T-helper 1 cell (primary cell): ENCODE measurements at regions not wholly inside any gene's neighbourhood (a gene's known extent, or its start where the extent isn't known, plus 50 kb on each side); places are given as distances from the start of the nearest gene placed in this dataset.
"Not testable (repeated sequence)": the region's sequence is repeated elsewhere in the genome, so short reads cannot be mapped to it uniquely, and the experiment has no call there.

Experiments used
- DNase-seq, 5 donors: peaks; one replicate each; pipeline ENCODE4 v3.0.0-alpha.2; 2012 to 2020

- no peak for DNase-seq
These were observed 118.0 kb upstream of the RAI14 start for GRCh38 chr5:34538026-34538672.

- no peak for DNase-seq
These were observed 116.9 kb upstream of the RAI14 start for GRCh38 chr5:34539183-34539582.

DNA sequence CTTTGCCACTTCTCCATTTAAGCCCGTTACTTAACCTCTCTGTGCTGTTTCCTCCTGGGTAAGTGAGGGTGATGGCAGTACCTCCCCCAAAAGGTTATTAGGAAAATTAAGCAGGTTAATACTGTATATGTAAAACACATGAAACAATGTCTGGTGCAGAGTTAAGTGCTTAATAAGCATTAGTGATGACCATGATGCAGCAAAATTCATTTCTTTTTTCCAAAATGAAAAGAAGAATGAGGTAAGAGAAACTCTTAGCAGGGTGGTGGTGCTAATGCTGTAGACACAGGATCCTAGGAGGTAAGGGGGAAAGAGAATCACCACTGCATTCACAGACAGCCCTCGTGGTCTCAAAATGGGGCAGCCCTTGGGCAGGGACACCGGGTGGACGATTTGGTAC lies 115.1 kb upstream of the RAI14 start:
- DNase-seq = no peak

- DNase-seq = no peak
These were observed 113.3 kb upstream of the RAI14 start for GRCh38 chr5:34542818-34543217.

DNA sequence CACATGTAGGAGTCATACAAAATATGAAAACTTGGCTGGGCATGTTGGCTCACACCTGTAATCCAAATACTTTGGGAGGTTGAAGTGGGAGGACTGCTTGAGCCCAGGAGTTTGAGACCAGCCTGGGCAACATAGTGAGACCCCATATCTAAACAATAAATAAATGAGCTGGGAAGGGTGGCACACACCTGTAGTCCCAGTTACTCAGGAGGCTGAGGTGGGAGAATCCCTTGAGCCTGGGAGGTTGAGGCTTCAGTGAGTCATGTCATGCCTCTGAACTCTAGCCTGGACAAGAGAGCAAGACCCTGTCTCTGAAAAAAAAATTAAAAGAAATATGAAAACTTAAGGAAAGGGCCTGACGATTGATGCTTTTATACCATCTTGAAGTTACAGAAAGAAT lies 112.4 kb upstream of the RAI14 start:
- DNase-seq = no peak

GRCh38 chr5:34544403-34544802 lies 111.7 kb upstream of the RAI14 start:
- no peak for DNase-seq

GRCh38 chr5:34545164-34545563 lies 111.0 kb upstream of the RAI14 start:
- no peak for DNase-seq

DNA sequence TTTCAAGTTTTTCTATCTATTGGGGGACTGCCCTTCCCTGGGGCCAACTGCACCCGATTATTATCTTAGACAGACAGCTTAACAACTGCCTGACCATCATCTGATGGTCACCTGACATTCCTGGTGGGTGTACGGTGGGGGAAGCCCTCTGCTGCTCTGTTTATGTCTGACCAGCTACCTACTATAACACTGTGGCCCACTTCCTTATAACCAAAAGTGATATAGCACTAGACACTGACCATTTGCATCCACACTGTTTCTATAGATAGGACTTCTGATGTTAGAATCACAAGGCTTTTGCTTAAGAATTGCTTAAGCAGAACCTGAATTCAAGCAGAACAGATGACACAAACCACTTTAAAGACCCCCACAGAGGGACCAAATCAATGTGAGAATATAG lies 110.5 kb upstream of the RAI14 start:
- DNase-seq = no peak

DNA sequence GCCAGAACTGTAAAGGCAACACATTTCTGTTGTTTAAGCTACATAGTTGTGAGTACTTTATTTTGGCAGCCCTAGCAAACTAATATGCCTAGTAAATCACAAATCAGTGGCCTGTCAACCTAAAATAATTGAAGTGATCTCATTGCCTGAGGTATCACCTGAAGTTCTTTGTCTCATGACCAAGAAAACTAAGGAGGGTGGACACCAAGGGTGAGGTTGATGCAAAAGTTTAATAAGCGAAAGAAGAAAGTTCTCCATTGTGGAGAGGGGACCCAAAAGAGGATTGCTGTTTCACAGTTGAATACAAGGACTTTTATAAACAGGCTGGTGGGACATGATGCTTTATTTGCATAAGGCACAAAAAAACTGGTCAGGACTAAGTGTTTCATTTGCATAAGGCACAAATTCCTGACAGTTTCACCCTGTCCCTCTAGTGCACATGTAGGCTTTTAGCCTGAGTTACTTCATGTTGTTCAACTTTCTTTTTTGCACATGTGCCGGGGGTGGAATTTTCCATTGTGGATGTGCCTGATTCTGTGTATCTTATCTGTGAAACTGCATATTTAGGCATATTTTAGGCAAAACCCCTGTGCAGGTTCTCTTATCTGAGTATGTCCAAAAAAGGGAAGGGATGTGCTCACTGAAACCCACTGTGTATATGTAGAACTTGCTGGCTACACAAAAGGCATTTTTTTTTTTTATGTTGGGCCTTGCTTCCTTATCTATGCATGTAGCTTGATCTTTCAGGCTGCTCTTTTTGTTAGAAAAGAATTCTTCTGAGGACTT lies 108.6 kb upstream of the RAI14 start:
- DNase-seq = no peak

- no peak for DNase-seq
These were observed 108.1 kb upstream of the RAI14 start for GRCh38 chr5:34548086-34548403.

GRCh38 chr5:34550247-34550646 lies 105.9 kb upstream of the RAI14 start:
- DNase-seq = no peak

DNA sequence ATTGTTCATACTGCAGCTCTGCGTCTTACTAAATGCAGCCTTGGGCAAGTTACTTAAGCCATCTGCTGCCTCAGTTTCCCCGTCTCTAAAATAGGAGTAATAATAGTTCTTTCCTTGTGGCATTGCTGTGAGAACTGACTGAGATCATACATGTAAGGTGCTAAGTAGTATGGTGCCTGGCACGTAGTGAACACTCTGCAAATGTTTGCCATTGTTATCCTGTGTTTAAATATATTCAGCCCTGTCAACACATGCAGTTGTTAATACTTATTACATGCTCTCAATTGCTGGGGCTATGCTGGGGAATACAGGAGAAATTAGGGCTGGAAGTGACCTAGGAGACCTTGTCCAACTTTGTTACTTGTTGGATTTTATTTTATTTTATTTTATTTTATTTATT lies 105.2 kb upstream of the RAI14 start:
- no peak for DNase-seq

DNA sequence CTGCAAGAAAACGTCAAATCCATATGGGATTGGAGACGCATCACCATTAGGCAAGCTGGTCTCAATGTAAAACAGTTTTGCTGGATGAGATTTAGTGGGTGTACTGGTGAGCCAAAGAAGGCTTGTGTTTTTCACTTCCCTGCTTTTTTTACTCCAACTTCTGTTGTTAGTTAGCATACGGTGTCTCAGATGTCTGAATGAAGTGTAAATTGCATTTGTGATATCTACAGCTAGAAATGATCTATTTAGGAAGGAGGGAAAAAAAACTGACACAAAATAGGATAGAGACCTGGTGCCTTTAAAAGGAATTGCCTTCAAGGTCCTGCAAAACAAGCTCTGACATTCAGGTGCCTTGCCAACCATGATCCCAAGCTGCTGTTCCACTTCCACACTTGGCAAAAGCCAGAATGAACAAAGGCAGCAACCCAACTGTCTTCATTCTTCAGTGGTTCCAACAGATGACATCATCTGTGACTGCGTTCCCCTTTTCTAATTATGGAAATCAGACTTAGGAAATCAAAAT lies 104.2 kb upstream of the RAI14 start:
- DNase-seq = no peak

DNA sequence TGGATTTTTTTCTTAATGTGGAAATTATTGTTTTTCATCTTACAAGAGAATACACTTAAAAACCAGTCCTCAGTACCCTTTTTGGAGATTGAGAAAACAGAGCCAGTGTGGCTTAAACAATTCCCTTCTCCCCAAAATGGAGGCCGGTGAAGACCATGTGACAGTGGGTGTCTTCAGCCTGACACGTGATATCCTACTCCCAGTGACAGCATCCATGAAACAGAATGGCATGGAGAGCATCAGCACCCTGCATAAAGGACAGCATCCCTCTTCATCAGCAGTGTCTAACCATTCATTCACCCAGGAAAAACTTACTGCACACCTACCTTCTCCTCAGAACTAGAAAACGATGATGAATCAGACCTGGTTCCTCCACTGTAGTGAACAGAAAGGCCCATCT lies 103.4 kb upstream of the RAI14 start:
- DNase-seq = no peak

- no peak for DNase-seq
These were observed 102.5 kb upstream of the RAI14 start for GRCh38 chr5:34553581-34553980.

- no peak for DNase-seq
These were observed 101.5 kb upstream of the RAI14 start for GRCh38 chr5:34554641-34555040.

- no peak for DNase-seq
These were observed 100.2 kb upstream of the RAI14 start for GRCh38 chr5:34555699-34556508.

DNA sequence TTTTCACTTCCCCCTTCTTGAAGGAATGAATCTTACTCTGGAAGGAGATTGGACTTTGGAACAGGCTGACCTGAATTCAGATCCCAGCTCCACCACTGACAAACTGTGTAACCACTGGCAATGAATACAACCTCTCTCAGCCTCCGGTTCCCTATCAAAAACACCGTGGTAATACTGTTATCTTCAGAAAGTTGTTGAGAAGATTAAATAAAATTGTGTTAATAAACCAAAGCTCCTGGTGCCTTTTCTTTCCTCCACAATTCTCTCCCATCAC lies 99.7 kb upstream of the RAI14 start:
- DNase-seq = no peak

DNA sequence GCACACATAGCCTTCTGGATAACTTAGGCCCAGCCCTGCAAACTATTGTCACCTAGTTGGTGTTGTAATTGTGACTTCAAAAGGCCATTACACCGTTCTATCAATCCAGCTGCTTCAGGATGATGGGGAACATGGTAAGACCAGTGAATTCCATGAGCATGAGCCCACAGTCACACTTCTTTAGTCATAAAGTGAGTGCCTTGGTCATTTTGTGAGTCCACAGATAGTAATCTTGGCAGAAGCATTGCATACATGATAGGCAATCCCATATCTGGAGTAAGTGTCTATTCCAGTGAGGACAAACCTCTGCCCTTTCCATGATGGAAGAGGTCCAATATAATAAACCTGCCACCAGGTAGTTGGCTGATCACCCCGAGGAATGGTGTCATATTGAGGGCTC lies 94.5 kb upstream of the RAI14 start:
- not testable (repeated sequence) for DNase-seq

DNA sequence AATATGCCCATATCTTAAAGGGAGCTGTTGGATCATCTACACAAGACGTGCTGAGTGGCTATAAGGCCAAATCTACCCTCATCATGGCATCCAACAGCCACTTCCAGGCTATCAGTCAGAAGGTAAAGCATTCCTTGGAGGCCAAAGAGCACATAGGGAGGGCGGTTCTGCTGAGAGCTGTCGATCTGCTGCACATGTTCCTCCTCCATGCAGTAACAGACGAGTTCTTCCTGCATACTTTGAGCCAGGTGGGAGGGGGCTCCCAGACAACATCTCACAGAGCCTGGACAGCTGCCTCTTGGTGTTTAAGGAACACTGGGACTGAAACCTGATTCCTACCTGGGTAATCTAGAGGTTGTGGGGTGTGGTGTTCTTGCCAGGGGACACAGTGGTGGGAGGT lies 93.3 kb upstream of the RAI14 start:
- no peak for DNase-seq

DNA sequence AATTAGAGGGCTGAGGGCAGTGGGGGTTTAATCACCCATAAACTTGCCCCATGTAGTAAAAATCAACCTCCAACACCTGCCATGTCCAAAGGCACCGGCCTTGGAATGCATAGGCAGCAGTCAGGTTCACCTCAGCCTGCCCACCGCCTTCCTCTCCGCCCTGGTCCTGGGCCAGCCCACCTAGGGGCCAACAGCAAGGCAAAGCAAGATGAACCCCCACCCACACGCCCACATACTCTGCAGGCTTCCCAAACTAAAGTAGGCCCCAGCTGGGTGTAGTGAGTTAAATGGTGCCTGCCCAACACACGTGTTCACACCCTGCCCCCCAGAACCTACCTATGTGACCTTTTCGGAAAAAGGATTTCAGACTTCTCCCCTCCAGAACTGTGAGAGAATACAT lies 92.9 kb upstream of the RAI14 start:
- DNase-seq = no peak

DNA sequence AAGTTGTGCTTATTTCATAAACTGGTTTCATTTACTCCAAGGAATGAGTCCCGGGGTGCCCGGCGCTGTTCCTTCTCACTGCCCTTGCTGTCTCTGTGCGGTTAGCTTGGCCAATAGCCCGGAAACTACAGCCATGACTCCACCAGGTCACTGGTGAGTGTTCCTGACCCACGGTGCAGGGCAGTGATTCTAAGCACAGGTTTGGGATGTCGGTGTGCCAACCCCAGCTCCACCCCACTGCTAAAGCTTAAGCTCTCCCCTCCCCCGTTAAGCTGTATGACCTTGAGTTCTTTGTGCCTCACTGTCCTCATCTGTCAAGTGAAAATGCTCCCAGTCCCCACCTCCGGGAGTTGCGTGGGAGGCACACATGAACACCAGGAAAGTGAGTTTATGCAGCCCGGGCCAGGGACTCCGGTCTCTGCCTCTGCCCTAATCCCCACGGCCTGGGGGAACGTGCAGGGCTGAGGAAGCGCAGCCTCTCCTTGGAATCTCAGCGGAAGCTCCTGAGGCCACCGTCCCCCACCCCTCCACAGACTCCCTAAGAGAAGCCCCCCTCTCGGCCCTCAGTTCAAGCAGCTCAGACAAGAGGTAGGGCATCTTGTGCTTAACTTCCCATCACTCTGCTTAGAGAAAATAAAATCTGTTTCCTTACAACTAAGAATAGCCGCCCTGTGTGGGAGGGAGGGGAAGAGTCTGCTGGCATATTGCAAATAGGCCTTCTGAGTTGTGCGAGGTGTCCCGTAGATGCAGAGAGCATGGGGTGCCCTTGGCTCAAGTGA lies 92.0 kb upstream of the RAI14 start:
- DNase-seq = no peak

DNA sequence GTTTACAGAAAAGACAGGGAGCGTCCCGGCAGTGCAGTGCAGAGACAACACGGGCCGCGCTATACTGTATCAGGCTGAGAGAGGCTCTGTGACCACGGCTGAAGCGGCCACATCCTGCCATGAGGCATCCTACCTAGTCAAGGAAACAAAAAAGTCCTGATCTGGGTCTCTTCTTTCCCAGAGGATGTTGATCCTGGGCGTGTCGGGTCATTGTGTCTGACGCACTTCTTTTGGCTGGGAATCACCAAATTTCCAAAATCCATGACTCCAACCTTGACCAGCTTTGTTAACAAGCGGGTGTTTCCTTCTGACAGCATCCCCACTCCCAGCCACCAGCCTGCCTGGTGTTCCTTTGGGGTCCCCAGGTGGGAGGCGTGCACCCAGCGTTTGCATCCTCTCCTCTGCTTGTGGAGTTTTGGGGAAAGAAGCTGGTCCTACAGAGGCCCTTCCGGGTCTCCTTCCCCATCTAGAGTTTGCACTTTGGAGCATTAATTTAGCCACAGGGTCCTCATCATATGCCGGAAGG lies 91.4 kb upstream of the RAI14 start:
- no peak for DNase-seq
